GM13977 (cell line): ENCODE measurements at regions not wholly inside any gene's neighbourhood (a gene's known extent, or its start where the extent isn't known, plus 50 kb on each side); places are given as distances from the start of the nearest gene placed in this dataset.

Experiments
- DNase-seq: peaks from one replicate; pipeline ENCODE4 v3.0.0; 2012; ENCODE audit warnings: low spot score
- CTCF ChIP-seq: IDR thresholded peaks from 2 replicates; pipeline ENCODE4 v1.5.1; 2012; ENCODE audit warnings: mild to moderate bottlenecking, control low read depth; ENCODE audit not compliant: insufficient read depth; ENCODE audit errors: extremely low read depth, missing control alignments
- in situ Hi-C: fragments of 300-500 bp; cut with MboI; formaldehyde crosslinking; loops from one replicate; pipeline ENCODE4 v1.12.0; 2022; ENCODE audit warnings: low sequenced_read_pairs, low pct_unique_long_range_greater_than_20kb, mixed read lengths, inconsistent platforms; ENCODE audit not compliant: unreplicated experiment

GRCh38 chr10:3933733-3934132 is 148.7 kb upstream of the KLF6 start:
- DNase-seq = no peak
- in situ Hi-C loops = no loop called here
- no peak for TF ChIP-seq CTCF

GRCh38 chr10:3932597-3933375 is 147.8 kb upstream of the KLF6 start:
- in situ Hi-C loops = no loop called here
- no peak for DNase-seq
- no peak for TF ChIP-seq CTCF

GRCh38 chr10:3931901-3932300 is 146.9 kb upstream of the KLF6 start:
- in situ Hi-C loops = no loop called here
- TF ChIP-seq CTCF = no peak
- no peak for DNase-seq

GRCh38 chr10:3931224-3931623 is 146.2 kb upstream of the KLF6 start:
- DNase-seq = no peak
- TF ChIP-seq CTCF = no peak
- in situ Hi-C loops = no loop called here

- in situ Hi-C loops = no loop called here
- no peak for TF ChIP-seq CTCF
- DNase-seq = no peak
Observed at GRCh38 chr10:3928569-3928968, 143.6 kb upstream of the KLF6 start.

- DNase-seq = no peak
- in situ Hi-C loops = no loop called here
- no peak for TF ChIP-seq CTCF
Observed at GRCh38 chr10:3928078-3928477, 143.1 kb upstream of the KLF6 start.
